Fibroblast of lung (primary cell): ENCODE measurements at regions not wholly inside any gene's neighbourhood (a gene's known extent, or its start where the extent isn't known, plus 50 kb on each side); places are given as distances from the start of the nearest gene placed in this dataset.

Source experiments
- DNase-seq, 2 donors: peaks; one replicate each; pipeline versions ENCODE4 v3.0.0 to v3.0.0-alpha.2; 2010; ENCODE audit warnings: low read depth in 2 of 2
- H2AFZ ChIP-seq: 2 replicates; pipeline ENCODE4 v1.5.1; 2012; ENCODE audit warnings: low read length, control low read depth, inconsistent platforms
- H3K27ac ChIP-seq: 2 replicates; pipeline ENCODE4 v1.5.1; 2011; ENCODE audit warnings: low read length, control low read depth; ENCODE audit not compliant: insufficient read depth
- H3K27me3 ChIP-seq: 2 replicates; pipeline ENCODE4 v1.5.1; 2011; ENCODE audit warnings: mild to moderate bottlenecking, low read length; ENCODE audit not compliant: control insufficient read depth, insufficient read depth
- H3K36me3 ChIP-seq: 2 replicates; pipeline ENCODE4 v1.5.1; 2011; ENCODE audit warnings: low read length; ENCODE audit not compliant: control insufficient read depth, insufficient read depth
- H3K4me1 ChIP-seq: 2 replicates; pipeline ENCODE4 v1.5.1; 2011; ENCODE audit warnings: low read length; ENCODE audit not compliant: control insufficient read depth, insufficient read depth; ENCODE audit errors: extremely low read depth
- H3K4me2 ChIP-seq: 2 replicates; pipeline ENCODE4 v1.5.1; 2011; ENCODE audit warnings: low read length, control low read depth; ENCODE audit not compliant: insufficient read depth; ENCODE audit errors: extremely low read depth
- H3K4me3 ChIP-seq, 4 experiments: fragments of 200-600 bp in 1 of 4; sonication (generic) in 1 of 4; replicated peaks in 1 of 4; 2 replicates each; pipeline ENCODE4 v1.5.1; 2011 to 2016; ENCODE audit warnings: low read length in 4 of 4, low read depth in 3 of 4, mild to moderate bottlenecking in 3 of 4, control low read depth in 2 of 4, inconsistent platforms in 1 of 4, mixed read lengths in 1 of 4; ENCODE audit not compliant: insufficient read depth in 1 of 4; ENCODE audit errors: control extremely low read depth in 1 of 4
- H3K79me2 ChIP-seq: 2 replicates; pipeline ENCODE4 v1.5.1; 2012; ENCODE audit warnings: mild to moderate bottlenecking, low read length, inconsistent platforms; ENCODE audit not compliant: control insufficient read depth, insufficient read depth
- H3K9ac ChIP-seq: 2 replicates; pipeline ENCODE4 v1.5.1; 2011; ENCODE audit warnings: mild to moderate bottlenecking, low read length, control low read depth; ENCODE audit not compliant: insufficient read depth
- H3K9me3 ChIP-seq: 2 replicates; pipeline ENCODE4 v1.5.1; 2012; ENCODE audit warnings: low read depth, low read length; ENCODE audit not compliant: control insufficient read depth, insufficient read depth
- H4K20me1 ChIP-seq: 2 replicates; pipeline ENCODE4 v1.5.1; 2011; ENCODE audit warnings: low read length; ENCODE audit not compliant: control insufficient read depth, insufficient read depth; ENCODE audit errors: extremely low read depth
- EZH2 ChIP-seq: IDR thresholded peaks from 2 replicates; pipeline ENCODE4 v1.5.1; 2012; ENCODE audit warnings: low read length, control low read depth, mild to moderate bottlenecking; ENCODE audit errors: missing control alignments
- TF ChIP-seq, protein P1 (sequence below), 2 donors: IDR thresholded peaks in 1 of 2; conservative IDR thresholded peaks in 1 of 2; 1 replicate in 1 of 2; 2 replicates in 1 of 2; pipeline ENCODE4 v1.5.1; 2011 to 2012; ENCODE audit warnings: low read length in 2 of 2, control low read depth in 1 of 2, inconsistent platforms in 1 of 2, low read depth in 1 of 2, mild to moderate bottlenecking in 1 of 2

DNA sequence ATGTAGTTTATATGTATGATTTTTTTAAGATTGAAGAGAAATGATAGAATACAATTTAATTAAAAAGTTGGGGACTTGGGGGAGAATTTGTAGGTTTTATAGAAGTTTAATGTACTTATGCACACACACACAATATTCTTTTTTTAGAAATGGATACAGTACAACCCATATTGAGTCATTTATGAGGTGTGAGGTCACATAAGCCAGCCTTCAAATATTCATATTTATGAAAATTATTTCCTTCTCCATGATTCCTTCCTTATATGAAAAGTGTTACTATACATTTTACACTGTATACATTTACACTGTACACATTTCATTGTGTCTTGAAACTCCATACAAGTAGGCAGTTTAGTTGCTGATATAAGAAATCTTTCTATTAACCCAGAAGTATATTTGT, 96.2 kb upstream of the CHODL start:
- Histone ChIP-seq H3K4me1 (no peaks in the 10 kb centered on the region), H3K4me3 (no peak overlapping the region), H3K4me2 (no peak overlapping the region), H3K27me3 (no peaks in the 10 kb centered on the region), H4K20me1 (no peaks in the 10 kb centered on the region), H2AFZ (no peak overlapping the region), H3K9ac (no peak overlapping the region), H3K79me2 (no peaks in the 10 kb centered on the region), H3K9me3 (no peaks in the 10 kb centered on the region), H3K27ac (no peak overlapping the region), H3K36me3 (no peaks in the 10 kb centered on the region)
- TF ChIP-seq EZH2, result no peak
- TF ChIP-seq, protein P1, sequence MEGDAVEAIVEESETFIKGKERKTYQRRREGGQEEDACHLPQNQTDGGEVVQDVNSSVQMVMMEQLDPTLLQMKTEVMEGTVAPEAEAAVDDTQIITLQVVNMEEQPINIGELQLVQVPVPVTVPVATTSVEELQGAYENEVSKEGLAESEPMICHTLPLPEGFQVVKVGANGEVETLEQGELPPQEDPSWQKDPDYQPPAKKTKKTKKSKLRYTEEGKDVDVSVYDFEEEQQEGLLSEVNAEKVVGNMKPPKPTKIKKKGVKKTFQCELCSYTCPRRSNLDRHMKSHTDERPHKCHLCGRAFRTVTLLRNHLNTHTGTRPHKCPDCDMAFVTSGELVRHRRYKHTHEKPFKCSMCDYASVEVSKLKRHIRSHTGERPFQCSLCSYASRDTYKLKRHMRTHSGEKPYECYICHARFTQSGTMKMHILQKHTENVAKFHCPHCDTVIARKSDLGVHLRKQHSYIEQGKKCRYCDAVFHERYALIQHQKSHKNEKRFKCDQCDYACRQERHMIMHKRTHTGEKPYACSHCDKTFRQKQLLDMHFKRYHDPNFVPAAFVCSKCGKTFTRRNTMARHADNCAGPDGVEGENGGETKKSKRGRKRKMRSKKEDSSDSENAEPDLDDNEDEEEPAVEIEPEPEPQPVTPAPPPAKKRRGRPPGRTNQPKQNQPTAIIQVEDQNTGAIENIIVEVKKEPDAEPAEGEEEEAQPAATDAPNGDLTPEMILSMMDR (conservative IDR thresholded peaks at IDR 0.05 in 1 of 2, IDR thresholded peaks at IDR 0.05 in 1 of 2; ENCODE audit: low read depth in 1 of 2, low read length in 2 of 2), result no peak
- no peak for DNase-seq

DNA sequence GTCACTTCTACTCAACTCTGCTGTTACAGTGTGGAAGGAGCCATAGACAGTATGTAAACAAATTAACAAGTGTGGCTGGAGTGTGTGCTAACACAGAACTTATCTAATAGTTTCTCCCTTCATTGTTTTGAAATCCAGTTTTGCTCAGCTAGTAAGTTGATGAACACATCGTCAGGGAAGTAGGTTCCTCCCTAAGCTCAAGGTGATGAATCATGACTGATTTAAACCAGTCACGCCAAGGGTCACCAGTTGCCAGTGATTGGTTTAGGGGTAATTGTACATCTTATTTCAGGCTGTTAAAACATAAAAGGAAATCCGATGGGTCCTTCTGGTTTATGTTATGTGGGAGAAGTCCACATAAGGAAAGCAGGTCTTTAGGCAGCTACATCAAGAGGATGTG, 97.0 kb upstream of the CHODL start:
- Histone ChIP-seq H2AFZ (no peak overlapping the region), H4K20me1 (no peaks in the 10 kb centered on the region), H3K4me3 (no peak overlapping the region), H3K4me1 (no peaks in the 10 kb centered on the region), H3K4me2 (no peak overlapping the region), H3K27ac (no peak overlapping the region), H3K27me3 (no peaks in the 10 kb centered on the region), H3K9ac (no peak overlapping the region), H3K36me3 (no peaks in the 10 kb centered on the region), H3K9me3 (no peaks in the 10 kb centered on the region), H3K79me2 (no peaks in the 10 kb centered on the region)
- DNase-seq, result no peak
- TF ChIP-seq, protein P1 (conservative IDR thresholded peaks at IDR 0.05 in 1 of 2, IDR thresholded peaks at IDR 0.05 in 1 of 2; ENCODE audit: low read depth in 1 of 2, low read length in 2 of 2), result no peak
- no peak for TF ChIP-seq EZH2

DNA sequence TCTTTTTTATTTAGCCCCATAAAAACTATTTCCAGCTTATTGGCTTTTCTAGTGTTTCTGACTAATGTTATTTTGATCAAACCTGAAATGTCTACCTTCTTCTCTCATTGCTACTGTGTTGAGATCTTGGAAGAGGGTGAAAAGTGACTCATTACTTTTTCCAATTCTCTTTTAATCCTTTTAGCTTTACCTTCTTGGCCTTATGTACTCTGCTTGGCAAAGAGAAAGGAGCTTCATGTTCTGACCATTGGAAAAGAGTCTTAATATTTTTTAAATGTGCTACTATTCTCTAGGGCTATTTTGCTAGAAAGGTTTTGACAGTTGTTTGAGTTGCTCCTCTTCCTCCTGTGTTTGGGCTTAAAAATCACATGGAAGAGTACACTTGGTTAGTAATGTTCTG, 97.8 kb upstream of the CHODL start:
- H3K9me3 ChIP-seq, result no peaks in the 10 kb centered on the region
- H3K27ac ChIP-seq, result no peak overlapping the region
- TF ChIP-seq, protein P1 (conservative IDR thresholded peaks at IDR 0.05 in 1 of 2, IDR thresholded peaks at IDR 0.05 in 1 of 2; ENCODE audit: low read depth in 1 of 2, low read length in 2 of 2), result no peak
- TF ChIP-seq EZH2, result no peak

More for the DNA sequence above, 97.8 kb upstream of the CHODL start:
- H3K4me2 ChIP-seq, result no peak overlapping the region
- H3K4me1 ChIP-seq, result no peaks in the 10 kb centered on the region
- H3K9ac ChIP-seq, result no peak overlapping the region
- H2AFZ ChIP-seq, result no peak overlapping the region
- H3K36me3 ChIP-seq, result no peaks in the 10 kb centered on the region
- no peak for DNase-seq
- no peak overlapping the region for H3K4me3 ChIP-seq
- H3K79me2 ChIP-seq, result no peaks in the 10 kb centered on the region
- no peaks in the 10 kb centered on the region for H4K20me1 ChIP-seq
- H3K27me3 ChIP-seq, result no peaks in the 10 kb centered on the region
